Activated CD4-positive, CD25-positive, alpha-beta regulatory T cell treated with anti-CD3 and anti-CD28 coated beads, Interleukin-2, amount 50 U/mL, for 16 hours (primary cell): ENCODE measurements at regions not wholly inside any gene's neighbourhood (a gene's known extent, or its start where the extent isn't known, plus 50 kb on each side); places are given as distances from the start of the nearest gene placed in this dataset.
A peak's percentile ranks its signal among the peaks of the same experiment; 100 is the strongest.
"Not testable (repeated sequence)": the region's sequence is repeated elsewhere in the genome, so short reads cannot be mapped to it uniquely, and the experiment has no call there.

Source experiments
- DNase-seq: peaks from one replicate; pipeline ENCODE4 v3.0.0-alpha.2; 2020; ENCODE audit warnings: low read depth, low spot score

DNA sequence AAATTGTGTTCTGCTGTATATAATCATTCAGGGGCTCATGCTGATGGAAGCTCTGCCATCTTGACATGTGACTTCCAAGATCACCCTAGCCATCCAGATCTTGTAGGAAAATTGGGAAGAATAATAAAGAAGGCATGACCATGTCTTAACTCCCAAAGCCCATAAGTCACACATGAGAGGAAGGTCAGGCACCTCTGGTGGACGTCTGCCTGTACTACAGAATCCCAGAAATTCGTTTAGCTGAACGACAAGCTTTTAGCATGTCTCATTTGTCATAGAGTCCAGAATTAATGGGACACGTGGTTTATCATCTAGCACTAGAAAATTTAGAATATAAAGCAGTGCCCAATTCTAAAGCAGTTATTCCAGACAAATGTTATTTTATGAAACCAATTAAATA, 212.7 kb downstream of the CENPC start:
- DNase-seq: no peak

DNA sequence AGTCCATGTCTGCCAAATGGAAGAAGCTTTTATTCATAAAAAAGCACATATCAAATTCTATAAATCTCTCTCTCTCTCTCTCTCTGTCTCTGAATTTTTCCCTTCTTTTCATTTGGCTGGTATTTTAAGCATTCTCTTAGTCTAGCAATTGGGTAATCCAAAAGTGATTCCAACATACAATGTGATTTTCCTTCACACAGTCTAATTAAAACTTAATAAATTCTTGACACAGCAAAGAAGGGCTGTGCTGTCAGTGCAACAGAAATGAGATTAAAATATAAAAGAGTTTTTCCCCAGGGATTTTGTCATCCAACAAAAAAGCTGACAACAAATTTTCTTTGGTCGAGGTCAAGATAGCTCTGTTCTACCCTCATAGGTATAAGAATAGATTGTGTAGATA, 216.9 kb downstream of the CENPC start:
- DNase-seq: no peak

DNA sequence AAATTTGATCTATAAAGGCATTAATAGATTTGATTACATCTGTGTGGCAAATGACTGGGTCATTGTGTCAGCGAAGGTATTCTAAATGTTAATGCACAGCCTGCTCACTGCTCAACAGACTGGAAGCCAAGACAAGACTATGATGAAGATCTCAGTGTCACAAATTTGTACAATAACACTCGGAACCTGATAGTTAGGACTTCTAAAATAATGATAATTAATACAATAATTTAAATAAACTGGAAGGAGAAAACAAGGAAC, 217.4 kb downstream of the CENPC start:
- no peak for DNase-seq

- peak; percentile 6 for DNase-seq
Observed at GRCh38 chr4:67327245-67328017, 217.9 kb downstream of the CENPC start.

DNA sequence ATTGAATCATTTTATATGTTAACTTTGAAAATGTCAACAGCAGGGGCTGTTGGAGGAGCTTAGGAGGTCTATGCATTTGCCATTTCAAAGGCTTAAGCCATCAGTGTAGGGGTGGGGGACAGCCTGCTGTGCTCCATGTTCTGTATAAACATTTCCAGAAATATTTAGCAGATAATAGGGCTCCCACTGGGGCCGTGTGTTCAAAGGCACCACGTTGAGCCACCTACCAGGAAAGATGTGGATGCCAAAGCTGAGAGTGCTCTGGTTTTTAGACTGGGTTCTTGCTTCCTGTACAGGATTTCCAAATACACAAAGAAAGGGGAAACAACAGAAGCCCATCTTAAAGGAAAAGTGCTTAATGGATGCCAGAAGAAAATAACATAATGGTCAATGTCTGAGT, 219.5 kb downstream of the CENPC start:
- no peak for DNase-seq

- no peak for DNase-seq
Observed at GRCh38 chr4:67320645-67321044, 224.7 kb downstream of the CENPC start.

- DNase-seq: not testable (repeated sequence)
Observed at GRCh38 chr4:67319607-67320006, 225.7 kb downstream of the CENPC start.

DNA sequence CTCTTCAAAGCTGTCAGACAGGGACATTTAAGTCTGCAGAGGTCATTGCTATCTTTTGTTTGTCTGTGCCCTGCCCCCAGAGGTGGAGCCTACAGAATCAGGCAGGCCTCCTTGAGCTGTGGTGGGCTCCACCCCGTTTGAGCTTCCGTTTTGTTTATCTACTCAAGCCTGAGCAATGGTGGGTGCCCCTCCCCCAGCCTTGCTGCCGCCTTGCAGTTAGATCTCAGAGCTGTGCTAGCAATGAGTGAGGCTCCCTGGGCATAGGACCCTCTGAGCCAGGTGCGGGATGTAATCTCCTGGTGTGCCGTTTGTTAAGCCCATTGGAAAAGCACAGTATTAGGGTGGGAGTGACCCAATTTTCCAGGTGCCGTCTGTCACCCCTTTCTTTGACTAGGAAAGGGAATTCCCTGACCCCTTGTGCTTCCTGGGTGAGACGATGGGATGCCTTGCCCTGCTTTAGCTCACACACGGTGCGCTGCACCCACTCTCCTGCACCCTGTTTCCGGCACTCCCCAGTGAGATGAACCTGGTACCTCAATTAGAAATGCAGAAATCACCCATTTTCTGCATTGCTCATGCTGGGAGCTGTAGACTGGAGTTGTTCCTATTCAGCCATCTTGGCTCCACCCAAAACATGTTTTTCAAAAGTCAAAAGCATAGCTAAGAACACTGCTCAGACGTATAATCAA, 244.7 kb downstream of the CENPC start:
- DNase-seq: not testable (repeated sequence)

GRCh38 chr4:67292636-67293035, 252.7 kb downstream of the CENPC start:
- no peak for DNase-seq

- no peak for DNase-seq
Observed at GRCh38 chr4:67292045-67292444, 253.3 kb downstream of the CENPC start.

GRCh38 chr4:67291644-67292043, 253.7 kb downstream of the CENPC start:
- no peak for DNase-seq

- DNase-seq: no peak
Observed at GRCh38 chr4:67288964-67289363, 256.3 kb downstream of the CENPC start.

GRCh38 chr4:67286724-67287123, 258.6 kb downstream of the CENPC start:
- DNase-seq: no peak

GRCh38 chr4:67282749-67283148, 262.6 kb downstream of the CENPC start:
- no peak for DNase-seq

- no peak for DNase-seq
Observed at GRCh38 chr4:67275179-67275750, 270.0 kb downstream of the CENPC start.

DNA sequence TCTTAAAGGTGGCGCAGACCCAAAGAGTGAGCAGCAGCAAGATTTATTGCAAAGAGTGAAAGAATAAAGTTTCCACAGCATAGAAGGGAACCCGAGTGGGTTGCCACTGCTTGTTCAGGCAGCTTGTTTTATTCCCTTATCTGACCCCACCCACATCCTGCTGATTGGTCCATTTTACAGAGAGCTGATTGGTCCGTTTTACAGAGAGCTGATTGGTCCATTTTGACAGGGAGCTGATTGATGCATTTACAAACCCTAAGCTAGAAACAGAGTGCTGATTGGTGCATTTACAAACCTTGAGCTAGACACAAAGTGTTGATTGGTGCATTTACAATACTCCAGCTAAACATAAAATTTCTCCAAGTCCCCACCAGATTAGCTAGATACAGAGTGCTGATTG, 270.6 kb downstream of the CENPC start:
- DNase-seq: not testable (repeated sequence)

DNA sequence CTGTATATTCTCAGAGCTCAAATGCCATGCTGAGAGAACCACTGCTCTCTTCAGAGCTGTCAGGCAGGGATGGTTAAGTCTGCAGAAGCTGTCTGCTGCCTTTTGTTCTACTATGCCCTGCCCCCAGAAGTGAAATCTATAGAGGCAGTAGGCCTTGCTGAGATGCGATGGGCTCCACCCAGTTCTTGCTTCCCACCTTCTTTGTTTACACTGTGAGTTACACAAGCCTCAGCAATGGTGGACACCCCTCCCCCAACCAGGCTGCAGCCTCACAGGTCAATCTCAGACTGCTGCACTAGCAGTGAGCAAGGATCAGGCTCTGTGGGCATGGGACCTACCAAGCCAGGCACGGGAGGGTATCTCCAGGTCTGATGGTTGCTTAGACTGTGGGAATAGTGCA, 271.6 kb downstream of the CENPC start:
- DNase-seq: no peak

GRCh38 chr4:67261971-67262370, 283.3 kb downstream of the CENPC start:
- DNase-seq: no peak

- DNase-seq: no peak
Observed at GRCh38 chr4:67256388-67257043, 288.8 kb downstream of the CENPC start.

- no peak for DNase-seq
Observed at GRCh38 chr4:67250131-67250896, 295.0 kb downstream of the CENPC start.

GRCh38 chr4:67236788-67237187, 308.5 kb downstream of the CENPC start:
- no peak for DNase-seq

DNA sequence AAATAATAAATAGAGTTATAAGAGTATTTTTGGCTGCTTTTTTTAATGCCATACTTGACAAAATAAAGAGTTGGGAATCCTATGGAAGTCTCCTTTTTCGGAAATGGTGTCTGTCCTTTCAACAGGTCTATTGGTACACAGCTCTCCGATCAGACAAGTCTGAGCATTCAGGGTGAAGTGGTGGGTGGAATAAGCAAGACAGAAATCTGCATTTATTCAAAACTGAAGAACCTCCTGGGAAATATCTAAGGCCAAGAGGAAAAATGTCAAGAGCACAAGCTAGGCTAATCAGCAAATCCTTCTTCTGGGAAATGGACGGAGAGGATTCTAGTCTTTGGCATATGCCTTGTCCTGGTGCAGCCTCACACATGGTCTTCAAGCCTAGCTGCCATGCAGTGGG, 309.0 kb downstream of the CENPC start:
- no peak for DNase-seq
